Kidney (tissue), 13 donors: ENCODE measurements at regions not wholly inside any gene's neighbourhood (a gene's known extent, or its start where the extent isn't known, plus 50 kb on each side); places are given as distances from the start of the nearest gene placed in this dataset.

Experiments used
- DNase-seq, 5 donors: peaks; one replicate each; pipeline ENCODE4 v3.0.0-alpha.2; 2013 to 2020
- FAIRE-seq: peaks from 2 replicates; lab custom pipeline; 2012; peaks lifted over from hg19 to GRCh38; lab: Jason Lieb, UNC
- H3K27ac ChIP-seq, 2 donors: one replicate each; pipeline ENCODE4 v1.7.0; 2013; ENCODE audit warnings: low read depth in 2 of 2, low read length in 2 of 2, inconsistent platforms in 1 of 2
- H3K27me3 ChIP-seq: one replicate; pipeline ENCODE4 v1.7.1; 2013; ENCODE audit warnings: low read length, inconsistent platforms; ENCODE audit not compliant: control insufficient read depth, insufficient read depth
- H3K36me3 ChIP-seq, 3 donors: one replicate each; pipeline versions ENCODE4 v1.7.0 to v1.7.1; 2013; ENCODE audit warnings: low read length in 3 of 3, control low read depth in 1 of 3, inconsistent platforms in 1 of 3; ENCODE audit not compliant: insufficient read depth in 3 of 3, control insufficient read depth in 2 of 3
- H3K4me1 ChIP-seq, 3 donors: one replicate each; pipeline versions ENCODE4 v1.7.0 to v1.7.1; 2013; ENCODE audit warnings: low read length in 3 of 3, inconsistent platforms in 1 of 3, low read depth in 1 of 3; ENCODE audit not compliant: control insufficient read depth in 2 of 3, insufficient read depth in 2 of 3
- H3K4me3 ChIP-seq, 3 donors: one replicate each; pipeline versions ENCODE4 v1.7.0 to v1.8.1; 2013; ENCODE audit warnings: low read length in 3 of 3, control low read depth in 1 of 3, inconsistent platforms in 1 of 3
- H3K9ac ChIP-seq, 3 donors: one replicate each; pipeline versions ENCODE4 v1.7.0 to v1.7.1; 2013; ENCODE audit warnings: low read length in 3 of 3, control low read depth in 1 of 3, inconsistent platforms in 1 of 3
- H3K9me3 ChIP-seq, 3 donors: one replicate each; pipeline versions ENCODE4 v1.7.0 to v1.7.1; 2013; ENCODE audit warnings: low read length in 3 of 3, control low read depth in 1 of 3, inconsistent platforms in 1 of 3; ENCODE audit not compliant: control insufficient read depth in 2 of 3, insufficient read depth in 1 of 3
- CTCF ChIP-seq: IDR thresholded peaks from 3 replicates; pipeline ENCODE4 v1.5.1; 2012; ENCODE audit warnings: mild to moderate bottlenecking, moderate library complexity, borderline replicate concordance; ENCODE audit not compliant: insufficient read depth; ENCODE audit errors: extremely low read depth
- intact Hi-C: fragments of 100-400 bp; cut with DNase I; formaldehyde crosslinking; loops from one replicate; pipeline ENCODE4 v1.11.1; 2022
- donor health status: control.
- donor health status: control.
- donor health status: control.
- donor health status: control.
- donor health status: control.
- donor health status: DM: yes; HTN: yes; CAD: no.
- donor health status: Normal renal cell carcinoma (clear cell type).

GRCh38 chr2:18913512-18913911, 324.1 kb upstream of the NT5C1B start:
- no peak overlapping the region for H3K4me3 ChIP-seq
- intact Hi-C loops, result no loop called here
- H3K27me3 ChIP-seq, result no peaks in the 10 kb centered on the region
- no peaks in the 10 kb centered on the region for H3K36me3 ChIP-seq
- H3K27ac ChIP-seq, result no peak overlapping the region
- no peak overlapping the region for H3K9ac ChIP-seq
- DNase-seq (no peak), FAIRE-seq (no peak)
- no peaks in the 10 kb centered on the region for H3K9me3 ChIP-seq
- TF ChIP-seq CTCF, result no peak
- no peaks in the 10 kb centered on the region for H3K4me1 ChIP-seq

- H3K27me3 ChIP-seq, result no peaks in the 10 kb centered on the region
- no peak overlapping the region for H3K4me3 ChIP-seq
- no peak overlapping the region for H3K27ac ChIP-seq
- no peak for DNase-seq
- H3K9ac ChIP-seq, result no peak overlapping the region
- no peak for FAIRE-seq
- intact Hi-C loops, result no loop called here
- TF ChIP-seq CTCF, result no peak
- H3K36me3 ChIP-seq, result no peaks in the 10 kb centered on the region
- H3K4me1 ChIP-seq, result no peaks in the 10 kb centered on the region
- no peaks in the 10 kb centered on the region for H3K9me3 ChIP-seq
Observed at GRCh38 chr2:18912225-18912888, 323.0 kb upstream of the NT5C1B start.

DNA sequence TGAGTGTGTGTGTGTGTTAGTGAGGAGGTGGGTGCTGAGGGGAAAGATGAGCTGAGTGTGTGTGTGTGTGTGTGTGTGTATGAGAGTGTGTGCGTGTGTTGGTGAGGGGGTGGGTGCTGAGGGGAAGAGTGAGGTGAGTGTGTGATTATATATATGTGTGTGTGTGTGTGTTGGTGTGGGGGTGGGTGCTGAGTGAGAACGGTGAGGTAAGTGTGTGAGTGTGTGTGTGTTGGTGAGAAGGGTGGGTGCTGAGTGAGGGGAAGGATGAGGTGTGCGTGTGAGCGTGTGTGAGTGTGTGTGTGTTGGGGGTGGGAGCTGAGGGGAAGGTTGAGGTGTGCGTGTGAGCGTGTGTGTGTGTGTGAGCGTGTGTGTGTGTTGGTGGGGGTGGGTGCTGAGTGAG, 322.0 kb upstream of the NT5C1B start:
- no peak for FAIRE-seq
- no peak for DNase-seq
- TF ChIP-seq CTCF, result no peak
- Histone ChIP-seq H3K36me3 (no peaks in the 10 kb centered on the region), H3K27ac (no peak overlapping the region), H3K4me1 (no peaks in the 10 kb centered on the region), H3K9me3 (no peaks in the 10 kb centered on the region), H3K4me3 (no peak overlapping the region), H3K9ac (no peak overlapping the region), H3K27me3 (no peaks in the 10 kb centered on the region)
- intact Hi-C loops, result no loop called here

- Histone ChIP-seq H3K4me1 (no peaks in the 10 kb centered on the region), H3K27me3 (no peaks in the 10 kb centered on the region), H3K36me3 (no peaks in the 10 kb centered on the region), H3K27ac (no peak overlapping the region), H3K9ac (no peak overlapping the region), H3K4me3 (no peak overlapping the region), H3K9me3 (no peaks in the 10 kb centered on the region)
- TF ChIP-seq CTCF, result no peak
- DNase-seq (no peak), FAIRE-seq (no peak)
- intact Hi-C loops, result no loop called here
Observed at GRCh38 chr2:18910843-18911242, 321.5 kb upstream of the NT5C1B start.
